Neural progenitor cell (in vitro differentiated cells): ENCODE measurements at regions not wholly inside any gene's neighbourhood (a gene's known extent, or its start where the extent isn't known, plus 50 kb on each side); places are given as distances from the start of the nearest gene placed in this dataset.

Source experiments
- DNase-seq: peaks from one replicate; pipeline ENCODE4 v3.0.0-alpha.2; 2016; ENCODE audit warnings: low spot score
- H2AFZ ChIP-seq: fragments of 200-600 bp; sonication (generic); replicated peaks from 2 replicates; pipeline ENCODE4 v1.6.1; 2016; ENCODE audit warnings: antibody characterized with exemption
- H3F3A ChIP-seq: fragments of 200-600 bp; sonication (generic); 2 replicates; pipeline ENCODE4 v1.6.1; 2016; ENCODE audit warnings: antibody characterized with exemption, low read depth
- H3K27ac ChIP-seq: fragments of 200-600 bp; sonication (generic); 2 replicates; pipeline ENCODE4 v1.5.1; 2016; ENCODE audit warnings: mild to moderate bottlenecking
- H3K27me3 ChIP-seq: fragments of 200-600 bp; sonication (generic); 2 replicates; pipeline ENCODE4 v1.6.1; 2016; ENCODE audit warnings: mild to moderate bottlenecking, moderate library complexity
- H3K36me3 ChIP-seq: fragments of 200-600 bp; sonication (generic); 2 replicates; pipeline ENCODE4 v1.5.1; 2016
- H3K4me1 ChIP-seq: fragments of 200-600 bp; sonication (generic); 2 replicates; pipeline ENCODE4 v1.6.1; 2016; ENCODE audit warnings: mixed run types
- H3K4me2 ChIP-seq: fragments of 200-600 bp; sonication (generic); 2 replicates; pipeline ENCODE4 v1.6.1; 2016
- H3K4me3 ChIP-seq: fragments of 200-600 bp; sonication (generic); 2 replicates; pipeline ENCODE4 v1.5.1; 2016
- H3K79me2 ChIP-seq: fragments of 200-600 bp; sonication (generic); 2 replicates; pipeline ENCODE4 v1.6.1; 2016; ENCODE audit warnings: low read depth
- H3K9ac ChIP-seq: fragments of 200-600 bp; sonication (generic); 2 replicates; pipeline ENCODE4 v1.6.1; 2016
- H3K9me3 ChIP-seq: fragments of 200-600 bp; sonication (generic); 2 replicates; pipeline ENCODE4 v1.5.1; 2016; ENCODE audit warnings: low read depth
- H4K20me1 ChIP-seq: fragments of 200-600 bp; sonication (generic); 2 replicates; pipeline ENCODE4 v1.6.1; 2016; ENCODE audit warnings: low read depth
- H3K27ac Mint-ChIP-seq: 3 replicates; pipeline ENCODE4 v1.8.0; 2021; ENCODE audit warnings: mixed read lengths
- H3K27me3 Mint-ChIP-seq: 2 replicates; pipeline ENCODE4 v1.8.0; 2022; ENCODE audit warnings: low read depth, mild to moderate bottlenecking, inconsistent platforms, moderate library complexity, mixed read lengths; ENCODE audit not compliant: insufficient read depth
- H3K36me3 Mint-ChIP-seq: 3 replicates; pipeline ENCODE4 v1.8.0; 2021; ENCODE audit warnings: mixed read lengths
- H3K4me1 Mint-ChIP-seq: 3 replicates; pipeline ENCODE4 v1.8.0; 2021; ENCODE audit warnings: mixed read lengths
- H3K4me3 Mint-ChIP-seq: 3 replicates; pipeline ENCODE4 v1.8.0; 2021; ENCODE audit warnings: mild to moderate bottlenecking, moderate library complexity, mixed read lengths
- H3K9me3 Mint-ChIP-seq: 3 replicates; pipeline ENCODE4 v1.8.0; 2020; ENCODE audit warnings: mixed read lengths
- CTCF ChIP-seq: fragments of 200-600 bp; sonication (generic); IDR thresholded peaks from 2 replicates; pipeline ENCODE4 v1.5.1; 2017; ENCODE audit warnings: antibody characterized with exemption, mild to moderate bottlenecking
- EZH2 ChIP-seq: fragments of 200-600 bp; sonication (generic); IDR thresholded peaks from 2 replicates; pipeline ENCODE4 v1.6.1; 2017; ENCODE audit warnings: antibody characterized with exemption, mild to moderate bottlenecking, moderate library complexity
- EZH2phosphoT487 ChIP-seq: fragments of 200-600 bp; sonication (generic); IDR thresholded peaks from 2 replicates; pipeline ENCODE4 v1.6.1; 2017; ENCODE audit warnings: antibody characterized with exemption

GRCh38 chr5:56612759-56613158 is 202.6 kb upstream of the MAP3K1 start:
- Histone ChIP-seq H3F3A (peaks cover 3% of the 10 kb centered on the region), H3K4me3 (no peak overlapping the region), H2AFZ (no peak overlapping the region), H3K27me3 (no peaks in the 10 kb centered on the region), H4K20me1 (no peaks in the 10 kb centered on the region), H3K79me2 (no peaks in the 10 kb centered on the region), H3K36me3 (no peaks in the 10 kb centered on the region), H3K27ac (no peak overlapping the region), H3K4me1 (peaks cover 28% of the 10 kb centered on the region), H3K4me2 (no peak overlapping the region), H3K9me3 (peaks cover 9% of the 10 kb centered on the region), H3K9ac (no peak overlapping the region)
- Mint-ChIP-seq H3K4me1 (peaks cover 16% of the 10 kb centered on the region), H3K27ac (no peak overlapping the region), H3K27me3 (no peaks in the 10 kb centered on the region), H3K4me3 (no peak overlapping the region), H3K9me3 (peaks cover 25% of the 10 kb centered on the region), H3K36me3 (no peaks in the 10 kb centered on the region)
- DNase-seq = no peak
- TF ChIP-seq EZH2 (no peak), CTCF (no peak), EZH2phosphoT487 (no peak)

- H3K36me3 Mint-ChIP-seq = no peaks in the 10 kb centered on the region
- H3K4me1 Mint-ChIP-seq = peaks cover 20% of the 10 kb centered on the region
- H3K9ac ChIP-seq = no peak overlapping the region
- no peak overlapping the region for H3K27ac Mint-ChIP-seq
- H3F3A ChIP-seq = peaks cover 3% of the 10 kb centered on the region
- no peaks in the 10 kb centered on the region for H3K27me3 Mint-ChIP-seq
- H4K20me1 ChIP-seq = no peaks in the 10 kb centered on the region
- no peaks in the 10 kb centered on the region for H3K27me3 ChIP-seq
- peaks cover 32% of the 10 kb centered on the region for H3K4me1 ChIP-seq
- H2AFZ ChIP-seq = no peak overlapping the region
- no peak for DNase-seq
- peaks cover 6% of the 10 kb centered on the region for H3K9me3 ChIP-seq
- no peaks in the 10 kb centered on the region for H3K79me2 ChIP-seq
- peaks cover 22% of the 10 kb centered on the region for H3K9me3 Mint-ChIP-seq
- H3K27ac ChIP-seq = no peak overlapping the region
- no peak overlapping the region for H3K4me3 ChIP-seq
- TF ChIP-seq EZH2 (no peak), CTCF (no peak), EZH2phosphoT487 (no peak)
- no peak overlapping the region for H3K4me3 Mint-ChIP-seq
- no peak overlapping the region for H3K4me2 ChIP-seq
- no peaks in the 10 kb centered on the region for H3K36me3 ChIP-seq
These were observed 203.0 kb upstream of the MAP3K1 start for GRCh38 chr5:56612353-56612752.

GRCh38 chr5:56610093-56610698 is 205.2 kb upstream of the MAP3K1 start:
- Histone ChIP-seq H3K9ac (no peak overlapping the region), H3K4me1 (peaks cover 19% of the 10 kb centered on the region)
- peaks cover 12% of the 10 kb centered on the region for H3K4me1 Mint-ChIP-seq

More at GRCh38 chr5:56610093-56610698, 205.2 kb upstream of the MAP3K1 start:
- no peaks in the 10 kb centered on the region for H3K36me3 Mint-ChIP-seq
- Histone ChIP-seq H4K20me1 (no peaks in the 10 kb centered on the region), H3K27me3 (no peaks in the 10 kb centered on the region), H3F3A (no peaks in the 10 kb centered on the region), H3K79me2 (no peaks in the 10 kb centered on the region), H2AFZ (no peak overlapping the region), H3K27ac (no peak overlapping the region), H3K4me2 (no peak overlapping the region), H3K9me3 (peaks cover 6% of the 10 kb centered on the region), H3K4me3 (no peak overlapping the region), H3K36me3 (no peaks in the 10 kb centered on the region)
- no peak for TF ChIP-seq CTCF
- no peak for TF ChIP-seq EZH2phosphoT487
- no peak for TF ChIP-seq EZH2
- H3K9me3 Mint-ChIP-seq = peaks cover 16% of the 10 kb centered on the region
- no peak overlapping the region for H3K27ac Mint-ChIP-seq
- H3K4me3 Mint-ChIP-seq = no peak overlapping the region
- no peaks in the 10 kb centered on the region for H3K27me3 Mint-ChIP-seq
- no peak for DNase-seq
